Activated T-cell treated with anti-CD3 and anti-CD28 coated beads, Interleukin-2, amount 50 U/mL, for 4 hours (primary cell): ENCODE measurements at regions not wholly inside any gene's neighbourhood (a gene's known extent, or its start where the extent isn't known, plus 50 kb on each side); places are given as distances from the start of the nearest gene placed in this dataset.

Experiments
- ATAC-seq, 2 donors: fragments of 200-7000 bp; cut with Tn5 transposase; one replicate each; pipeline ENCODE4 v1.10.0; 2021
- DNase-seq: peaks from one replicate; pipeline ENCODE4 v3.0.0-alpha.2; 2020
- H3K27me3 Mint-ChIP-seq: one replicate; pipeline ENCODE4 v1.8.0; 2021; ENCODE audit warnings: low read depth, mixed read lengths
- H3K36me3 Mint-ChIP-seq: one replicate; pipeline ENCODE4 v1.8.0; 2022; ENCODE audit warnings: mixed read lengths; ENCODE audit not compliant: insufficient read depth
- H3K4me1 Mint-ChIP-seq: one replicate; pipeline ENCODE4 v1.8.0; 2021; ENCODE audit warnings: low read depth, mixed read lengths
- H3K4me3 Mint-ChIP-seq: one replicate; pipeline ENCODE4 v1.8.0; 2021; ENCODE audit warnings: mild to moderate bottlenecking, moderate library complexity, mixed read lengths
- H3K9me3 Mint-ChIP-seq: one replicate; pipeline ENCODE4 v1.8.0; 2021; ENCODE audit warnings: mixed read lengths

GRCh38 chr7:68444042-68444441 is 1154.2 kb upstream of the AUTS2 start:
- ATAC-seq (no peak), DNase-seq (no peak)
- no peaks in the 10 kb centered on the region for H3K4me1 Mint-ChIP-seq
- no peaks in the 10 kb centered on the region for H3K36me3 Mint-ChIP-seq
- no peaks in the 10 kb centered on the region for H3K27me3 Mint-ChIP-seq
- H3K4me3 Mint-ChIP-seq, result no peak overlapping the region
- H3K9me3 Mint-ChIP-seq, result peaks cover 27% of the 10 kb centered on the region

DNA sequence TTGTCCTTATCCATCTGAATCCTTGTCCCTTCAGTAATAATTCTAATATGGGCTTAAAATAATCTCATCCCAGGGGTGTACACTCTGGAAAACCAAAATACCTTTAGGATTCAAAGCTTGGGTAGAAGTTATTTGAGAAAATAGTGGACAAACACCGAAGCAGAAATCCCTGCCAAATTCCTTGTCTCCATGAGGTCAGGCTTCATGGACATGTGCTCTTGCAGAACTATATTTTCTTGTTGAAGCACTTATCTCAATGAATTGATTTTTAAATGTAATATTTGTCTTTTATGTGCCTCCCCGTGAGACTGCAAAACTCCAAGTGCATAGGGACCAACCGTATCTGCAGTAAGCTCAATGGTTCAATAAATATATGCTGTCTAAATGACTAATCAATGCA is 1153.3 kb upstream of the AUTS2 start:
- H3K4me1 Mint-ChIP-seq, result no peaks in the 10 kb centered on the region
- no peaks in the 10 kb centered on the region for H3K36me3 Mint-ChIP-seq
- H3K9me3 Mint-ChIP-seq, result peaks cover 32% of the 10 kb centered on the region
- DNase-seq, result no peak
- H3K27me3 Mint-ChIP-seq, result no peaks in the 10 kb centered on the region
- no peak for ATAC-seq
- no peak overlapping the region for H3K4me3 Mint-ChIP-seq

DNA sequence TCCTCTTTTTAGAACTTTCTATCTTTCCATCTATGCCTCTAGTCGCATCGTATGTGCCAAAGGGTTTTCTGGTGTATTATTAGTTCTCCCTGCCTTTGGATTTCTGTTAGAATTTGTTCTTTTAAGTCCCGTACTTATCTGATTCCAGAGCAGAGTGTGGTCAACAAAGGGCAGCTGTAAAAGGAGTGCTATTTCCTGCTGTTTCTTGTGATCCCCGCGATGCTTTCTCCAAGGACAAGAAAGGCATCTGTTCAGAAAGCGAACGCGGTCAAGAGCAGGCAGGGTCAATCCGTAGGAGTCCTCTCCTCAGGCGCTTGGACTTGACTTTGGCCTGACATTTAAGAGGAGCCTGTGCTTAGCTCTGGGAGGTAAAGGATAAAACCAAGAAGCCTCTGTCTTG is 1152.1 kb upstream of the AUTS2 start:
- Mint-ChIP-seq H3K4me1 (no peaks in the 10 kb centered on the region), H3K4me3 (no peak overlapping the region), H3K27me3 (no peaks in the 10 kb centered on the region), H3K9me3 (peaks cover 29% of the 10 kb centered on the region), H3K36me3 (no peaks in the 10 kb centered on the region)
- ATAC-seq (no peak), DNase-seq (no peak)

GRCh38 chr7:68449099-68449498 is 1149.2 kb upstream of the AUTS2 start:
- Mint-ChIP-seq H3K4me1 (no peaks in the 10 kb centered on the region), H3K36me3 (no peaks in the 10 kb centered on the region), H3K9me3 (peaks cover 23% of the 10 kb centered on the region), H3K4me3 (no peak overlapping the region), H3K27me3 (no peaks in the 10 kb centered on the region)
- no peak for DNase-seq
- ATAC-seq, result no peak

DNA sequence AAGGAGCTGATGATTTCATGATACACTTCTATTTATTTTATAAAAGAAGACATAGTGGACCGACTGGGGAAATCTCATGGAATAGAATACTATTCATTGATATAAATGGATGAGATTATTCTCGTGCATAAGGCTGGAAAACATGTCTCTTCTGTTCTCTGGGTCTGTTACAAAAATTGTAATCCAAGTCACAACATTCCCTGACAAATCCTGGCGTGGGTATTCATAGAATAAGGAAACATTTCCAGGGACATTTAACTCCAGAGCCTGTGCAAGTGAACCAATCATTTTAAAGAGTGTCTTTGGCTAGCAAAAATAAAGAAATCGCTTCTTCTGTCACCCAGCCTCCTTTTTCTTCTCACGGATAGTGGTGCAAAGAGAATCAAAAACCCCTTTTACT is 1148.5 kb upstream of the AUTS2 start:
- ATAC-seq, result no peak
- no peak for DNase-seq
- Mint-ChIP-seq H3K9me3 (peaks cover 24% of the 10 kb centered on the region), H3K27me3 (no peaks in the 10 kb centered on the region), H3K4me3 (no peak overlapping the region), H3K36me3 (no peaks in the 10 kb centered on the region), H3K4me1 (no peaks in the 10 kb centered on the region)

DNA sequence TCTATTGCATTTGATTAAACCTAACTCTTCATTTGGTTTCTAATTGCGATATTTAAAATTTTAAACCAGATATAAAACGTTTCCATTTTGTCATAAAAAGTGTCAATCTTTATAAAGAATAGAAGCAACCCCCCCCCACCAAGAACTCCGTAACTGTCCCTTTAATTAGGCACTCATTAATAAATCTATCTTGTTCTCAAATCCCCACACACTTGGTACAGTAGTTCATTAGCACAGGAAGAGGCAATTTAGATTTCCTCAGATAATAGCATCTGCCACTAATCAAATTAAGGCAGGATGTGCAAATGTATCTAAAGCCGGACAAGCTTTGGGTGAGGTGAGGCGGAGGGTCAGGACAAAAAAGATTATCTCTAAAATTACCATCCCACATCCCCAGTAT is 1143.3 kb upstream of the AUTS2 start:
- H3K4me3 Mint-ChIP-seq, result no peak overlapping the region
- H3K9me3 Mint-ChIP-seq, result peaks cover 38% of the 10 kb centered on the region
- DNase-seq, result no peak
- ATAC-seq, result no peak
- no peaks in the 10 kb centered on the region for H3K4me1 Mint-ChIP-seq
- H3K27me3 Mint-ChIP-seq, result no peaks in the 10 kb centered on the region
- no peaks in the 10 kb centered on the region for H3K36me3 Mint-ChIP-seq

DNA sequence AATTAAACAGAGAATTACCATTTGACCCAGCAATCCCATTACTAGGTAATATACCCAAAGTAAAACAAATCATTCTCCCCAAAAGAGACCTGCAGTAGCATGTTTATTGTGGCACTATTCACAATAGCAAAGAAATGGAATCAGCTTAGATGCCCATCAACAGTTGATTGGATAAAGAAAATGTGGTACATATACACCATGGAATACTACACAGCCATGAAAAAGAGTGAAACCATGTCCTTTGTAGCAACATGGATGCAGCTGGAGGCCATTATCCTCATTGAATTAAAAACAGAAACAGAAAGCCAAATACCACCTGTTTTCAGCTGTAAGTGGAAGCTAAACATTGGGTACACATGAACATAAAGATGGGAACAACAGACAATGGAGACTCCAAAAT is 1141.8 kb upstream of the AUTS2 start:
- peaks cover 38% of the 10 kb centered on the region for H3K9me3 Mint-ChIP-seq
- no peak for DNase-seq
- no peak for ATAC-seq
- no peaks in the 10 kb centered on the region for H3K36me3 Mint-ChIP-seq
- H3K4me3 Mint-ChIP-seq, result no peak overlapping the region
- H3K4me1 Mint-ChIP-seq, result no peaks in the 10 kb centered on the region
- H3K27me3 Mint-ChIP-seq, result no peaks in the 10 kb centered on the region

- Mint-ChIP-seq H3K4me3 (no peak overlapping the region), H3K27me3 (no peaks in the 10 kb centered on the region), H3K9me3 (peaks cover 35% of the 10 kb centered on the region), H3K4me1 (no peaks in the 10 kb centered on the region), H3K36me3 (no peaks in the 10 kb centered on the region)
- no peak for DNase-seq
- ATAC-seq, result no peak
Observed at GRCh38 chr7:68457481-68457880, 1140.8 kb upstream of the AUTS2 start.

DNA sequence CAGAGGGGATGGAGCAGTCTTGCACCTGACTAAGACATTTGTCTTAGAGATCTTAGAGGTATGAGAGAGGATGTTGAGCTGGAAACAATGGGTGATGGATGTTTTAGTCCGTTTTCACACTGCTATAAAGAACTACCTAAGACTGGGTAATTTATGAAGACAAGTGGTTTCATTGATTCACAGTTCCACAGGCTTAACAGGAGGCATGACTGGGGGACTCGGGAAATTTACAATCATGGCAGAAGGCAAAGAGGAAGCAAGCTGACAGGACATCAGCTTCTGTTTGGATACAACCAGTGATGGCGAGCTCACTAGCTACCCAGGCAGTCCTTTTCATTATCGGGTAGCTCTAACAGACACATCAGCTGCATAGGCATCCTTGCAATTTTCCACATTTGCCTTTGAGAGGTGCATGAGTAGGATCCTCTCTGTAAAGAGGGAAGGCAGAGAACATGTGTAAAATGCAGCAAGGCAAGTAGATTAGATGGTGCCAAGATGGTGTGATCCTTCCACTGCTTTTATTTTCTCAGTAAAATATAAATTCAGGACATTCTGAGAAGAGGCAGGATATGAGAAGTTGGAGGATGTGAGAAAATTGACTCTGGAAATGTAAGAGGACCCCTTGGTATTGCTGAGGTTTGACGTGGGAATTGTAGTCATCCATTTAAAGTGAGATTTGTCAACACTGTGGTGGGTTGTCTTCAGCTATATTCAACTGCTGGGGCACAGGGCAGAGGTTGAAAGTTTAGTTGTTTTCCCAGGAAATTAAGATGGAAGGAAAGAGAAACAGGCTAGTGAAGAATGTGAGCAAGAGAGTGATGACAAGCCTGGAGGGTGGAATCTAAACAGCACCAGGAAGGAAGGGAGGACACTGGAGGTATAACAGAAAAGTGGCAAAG is 1140.0 kb upstream of the AUTS2 start:
- DNase-seq, result no peak
- Mint-ChIP-seq H3K4me1 (no peaks in the 10 kb centered on the region), H3K9me3 (peaks cover 31% of the 10 kb centered on the region), H3K4me3 (no peak overlapping the region), H3K27me3 (no peaks in the 10 kb centered on the region), H3K36me3 (no peaks in the 10 kb centered on the region)
- ATAC-seq, result no peak

- DNase-seq (no peak), ATAC-seq (no peak)
- Mint-ChIP-seq H3K9me3 (peaks cover 27% of the 10 kb centered on the region), H3K4me3 (no peak overlapping the region), H3K36me3 (no peaks in the 10 kb centered on the region), H3K4me1 (no peaks in the 10 kb centered on the region), H3K27me3 (no peaks in the 10 kb centered on the region)
Observed at GRCh38 chr7:68461430-68461829, 1136.8 kb upstream of the AUTS2 start.

DNA sequence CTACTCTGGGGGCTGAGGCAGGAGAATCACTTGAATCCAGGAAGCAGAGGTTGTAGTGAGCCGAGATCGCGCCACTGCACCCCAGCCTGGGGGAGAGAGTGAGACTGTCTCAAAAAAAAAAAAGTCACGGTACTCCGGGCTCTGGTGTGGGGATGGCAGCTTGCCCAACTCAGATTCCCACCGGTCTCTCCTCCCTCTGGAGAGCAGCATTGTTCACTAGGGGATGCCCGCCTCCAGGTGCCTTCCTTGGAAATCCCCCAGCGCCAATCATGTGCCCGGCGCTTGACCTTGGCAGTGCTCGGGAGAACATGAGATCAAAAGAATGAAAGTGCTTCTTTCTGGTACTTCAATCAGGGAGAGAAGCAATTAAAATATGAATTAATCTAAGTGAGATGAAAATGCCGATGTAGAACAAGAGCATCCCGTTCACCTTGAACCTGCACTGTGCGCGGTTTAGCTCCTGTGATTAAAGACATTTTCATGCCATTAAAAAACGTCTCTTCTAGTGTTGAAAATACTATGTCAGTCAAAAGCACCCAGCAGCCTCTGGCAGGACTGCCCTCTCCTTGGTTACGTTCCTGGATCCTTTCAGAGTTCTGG is 1127.3 kb upstream of the AUTS2 start:
- Mint-ChIP-seq H3K4me1 (no peaks in the 10 kb centered on the region), H3K4me3 (no peak overlapping the region), H3K9me3 (peaks cover 28% of the 10 kb centered on the region), H3K27me3 (no peaks in the 10 kb centered on the region), H3K36me3 (no peaks in the 10 kb centered on the region)
- DNase-seq (no peak), ATAC-seq (no peak)

GRCh38 chr7:68472688-68473087 is 1125.6 kb upstream of the AUTS2 start:
- Mint-ChIP-seq H3K4me1 (no peaks in the 10 kb centered on the region), H3K4me3 (no peak overlapping the region), H3K36me3 (no peaks in the 10 kb centered on the region), H3K27me3 (no peaks in the 10 kb centered on the region), H3K9me3 (peaks cover 25% of the 10 kb centered on the region)
- ATAC-seq (no peak), DNase-seq (no peak)

DNA sequence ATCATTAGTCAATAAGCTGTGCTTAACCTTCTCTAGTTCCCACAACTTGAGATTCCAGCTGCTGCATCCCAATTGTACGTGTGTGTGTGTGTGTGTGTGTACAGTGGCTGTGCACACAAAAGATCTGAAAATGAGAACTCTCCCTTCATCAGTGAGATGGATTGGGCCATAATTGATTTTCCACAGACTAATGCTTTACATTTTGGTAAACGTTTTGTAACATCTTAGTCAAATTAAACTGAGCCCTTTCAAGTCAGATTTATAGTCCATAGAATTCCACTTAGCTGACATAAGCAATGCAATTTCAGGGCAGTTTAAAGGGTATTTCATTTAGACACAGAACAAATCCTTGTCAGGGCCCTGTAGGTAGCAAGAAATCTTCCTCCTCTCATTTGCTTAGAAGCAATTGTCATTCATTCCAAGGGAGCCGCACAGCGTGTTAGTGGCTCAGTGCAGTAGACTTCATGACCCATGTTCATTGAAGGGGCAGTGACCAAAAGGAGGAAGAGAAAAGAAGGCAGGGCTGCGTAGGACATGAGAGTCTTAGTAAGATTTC is 1123.5 kb upstream of the AUTS2 start:
- ATAC-seq (no peak), DNase-seq (no peak)
- peaks cover 15% of the 10 kb centered on the region for H3K9me3 Mint-ChIP-seq
- no peaks in the 10 kb centered on the region for H3K4me1 Mint-ChIP-seq
- H3K4me3 Mint-ChIP-seq, result no peak overlapping the region
- no peaks in the 10 kb centered on the region for H3K36me3 Mint-ChIP-seq
- no peaks in the 10 kb centered on the region for H3K27me3 Mint-ChIP-seq

DNA sequence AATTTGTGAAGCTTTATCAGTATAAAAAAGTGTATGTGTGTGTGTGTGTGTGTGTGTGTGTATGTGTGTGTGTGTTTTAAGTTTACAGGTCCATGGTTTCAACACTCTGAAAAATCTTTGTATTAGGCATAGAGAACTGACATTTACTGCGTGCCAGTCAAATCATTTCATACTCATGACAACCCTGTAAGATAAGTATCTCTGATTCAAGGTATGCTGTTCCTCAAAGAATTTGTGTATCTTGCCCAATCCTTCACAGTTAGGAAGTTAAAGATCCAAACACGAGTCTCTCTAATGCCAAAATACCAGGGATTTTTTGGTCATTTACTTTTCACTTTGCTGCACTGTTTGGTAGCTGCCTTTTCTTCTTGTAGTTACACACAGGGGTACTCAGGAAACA is 1121.3 kb upstream of the AUTS2 start:
- DNase-seq, result no peak
- H3K4me1 Mint-ChIP-seq, result no peaks in the 10 kb centered on the region
- H3K36me3 Mint-ChIP-seq, result no peaks in the 10 kb centered on the region
- H3K4me3 Mint-ChIP-seq, result no peak overlapping the region
- ATAC-seq, result no peak
- no peaks in the 10 kb centered on the region for H3K27me3 Mint-ChIP-seq
- peaks cover 20% of the 10 kb centered on the region for H3K9me3 Mint-ChIP-seq

DNA sequence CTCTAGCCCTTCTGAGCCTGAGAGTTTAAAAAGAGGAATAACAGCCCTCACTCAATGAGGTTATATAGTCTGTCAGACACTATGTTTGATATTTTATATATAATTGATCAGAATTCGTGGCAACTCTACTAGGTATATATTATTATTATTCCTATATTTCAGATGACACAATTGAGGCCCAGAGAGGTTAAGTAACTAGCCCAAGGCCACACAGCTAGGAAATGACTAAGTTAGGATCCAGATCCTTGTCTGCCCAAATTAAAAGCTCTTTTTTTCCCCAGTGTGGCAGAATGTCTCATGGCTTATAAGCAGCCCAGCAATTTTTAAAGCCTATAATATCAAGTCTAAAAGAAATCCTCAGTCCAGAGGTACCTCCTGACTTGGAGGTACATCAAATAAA is 1119.9 kb upstream of the AUTS2 start:
- no peaks in the 10 kb centered on the region for H3K27me3 Mint-ChIP-seq

More for the DNA sequence above, 1119.9 kb upstream of the AUTS2 start:
- ATAC-seq (no peak), DNase-seq (no peak)
- Mint-ChIP-seq H3K36me3 (no peaks in the 10 kb centered on the region), H3K9me3 (peaks cover 22% of the 10 kb centered on the region), H3K4me3 (no peak overlapping the region), H3K4me1 (no peaks in the 10 kb centered on the region)
